Vagina (tissue), 2 donors: ENCODE measurements at regions not wholly inside any gene's neighbourhood (a gene's known extent, or its start where the extent isn't known, plus 50 kb on each side); places are given as distances from the start of the nearest gene placed in this dataset.
"Not testable (repeated sequence)": the region's sequence is repeated elsewhere in the genome, so short reads cannot be mapped to it uniquely, and the experiment has no call there.

ENCODE experiments used
- CTCF ChIP-seq, 3 experiments: fragments of 450-650 bp in 2 of 3; fragments of 200-600 bp in 1 of 3; sonication (generic) in 1 of 3; IDR thresholded peaks; one replicate each; pipeline ENCODE4 v1.5.1; 2017 to 2019; ENCODE audit warnings: antibody characterized with exemption in 3 of 3, mild to moderate bottlenecking in 2 of 3, moderate library complexity in 2 of 3
- POLR2A ChIP-seq, 2 donors: fragments of 450-650 bp; IDR thresholded peaks; one replicate each; pipeline ENCODE4 v1.6.1; 2017; ENCODE audit warnings: antibody characterized with exemption in 2 of 2, mild to moderate bottlenecking in 2 of 2, moderate library complexity in 2 of 2
- POLR2AphosphoS5 ChIP-seq, 2 donors: sonication (generic); formaldehyde crosslinking; IDR thresholded peaks; one replicate each; pipeline ENCODE4 v1.9.0; 2017; ENCODE audit warnings: antibody characterized with exemption in 2 of 2, mild to moderate bottlenecking in 2 of 2, low read depth in 1 of 2; ENCODE audit not compliant: insufficient read depth in 1 of 2

DNA sequence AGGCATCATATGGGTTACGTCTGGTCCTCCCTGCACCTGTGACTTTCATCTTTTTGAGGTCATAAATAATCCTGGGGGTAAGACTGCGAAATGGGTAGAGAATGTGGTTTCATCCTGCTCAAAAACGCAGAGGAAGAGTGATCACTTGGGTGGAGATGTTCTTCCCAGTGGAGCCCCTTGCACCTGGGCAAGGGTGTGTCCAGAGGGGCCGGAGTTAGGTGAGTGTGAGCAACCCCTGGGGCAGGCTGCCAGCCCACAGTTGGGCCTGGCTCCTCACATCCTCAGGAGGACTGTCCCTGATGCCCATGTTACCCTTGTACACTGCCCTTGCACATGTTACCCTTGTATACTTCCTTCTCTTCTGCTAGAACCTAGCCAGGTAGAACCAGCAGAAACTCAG is 306.6 kb downstream of the BCL2L11 start:
- TF ChIP-seq POLR2A (IDR thresholded peaks at IDR 0.05); CTCF (IDR thresholded peaks at IDR 0.05); POLR2AphosphoS5 (IDR thresholded peaks at IDR 0.05; ENCODE audit: insufficient read depth in 1 of 2, low read depth in 1 of 2): not testable (repeated sequence)
